HepG2 (cell line): ENCODE measurements at regions not wholly inside any gene's neighbourhood (a gene's known extent, or its start where the extent isn't known, plus 50 kb on each side); places are given as distances from the start of the nearest gene placed in this dataset.

Source experiments
- ATAC-seq: fragments of 200-7000 bp; cut with Tn5 transposase; 3 replicates; pipeline ENCODE4 v1.9.1; 2020; ENCODE audit warnings: mild to moderate bottlenecking, moderate library complexity
- BruUV-seq: library from RNA; stranded (reverse); fragments of 400-500 nt; replicated peaks from 2 replicates; lab custom pipeline; 2021; lab: Mats Ljungman, UMichigan
- CTCF ChIA-PET: fragments of 300-600 bp; formaldehyde crosslinking; extraction: SDS; loops from one replicate; lab custom pipeline; 2021; ENCODE audit warnings: low total read pairs, inconsistent platforms, low intra/inter-chr PET ratio; lab: Yijun Ruan, JAX
- POLR2A ChIA-PET: fragments of 350-600 bp; sonication (Branson Sonifier 250); formaldehyde crosslinking; loops from one replicate; lab custom pipeline; 2020; ENCODE audit warnings: antibody characterized with exemption, inconsistent platforms; lab: Yijun Ruan, JAX
- DNase-seq: peaks from one replicate; pipeline ENCODE4 v3.0.0-alpha.2; 2015; ENCODE audit warnings: low spot score
- FAIRE-seq: peaks from 3 replicates; lab custom pipeline; 2011; peaks lifted over from hg19 to GRCh38; lab: Jason Lieb, UNC
- H2AFZ ChIP-seq: one replicate; pipeline ENCODE4 v1.6.1; 2011; ENCODE audit warnings: low read length, inconsistent platforms
- H3K27ac ChIP-seq: fragments of 300-600 bp; 3 replicates; pipeline ENCODE4 v1.8.0; 2011; ENCODE audit warnings: mixed run types, mild to moderate bottlenecking, mixed read lengths, low read length, inconsistent platforms; ENCODE audit not compliant: insufficient read depth; ENCODE audit errors: extremely low read length
- H3K27me3 ChIP-seq, 2 experiments: fragments of 200-600 bp in 1 of 2; 2 replicates in 1 of 2; 3 replicates in 1 of 2; pipeline versions ENCODE4 v1.6.0 to v1.8.0; 2011; ENCODE audit warnings: low read length in 2 of 2, mild to moderate bottlenecking in 2 of 2, moderate library complexity in 2 of 2, inconsistent platforms in 1 of 2; ENCODE audit not compliant: insufficient read depth in 2 of 2, control insufficient read depth in 1 of 2
- H3K36me3 ChIP-seq, 2 experiments: fragments of 200-600 bp in 1 of 2; replicated peaks in 1 of 2; 2 replicates in 1 of 2; 3 replicates in 1 of 2; pipeline versions ENCODE4 v1.5.1 to v1.8.0; 2011; ENCODE audit warnings: low read length in 2 of 2, inconsistent platforms in 1 of 2; ENCODE audit not compliant: insufficient read depth in 2 of 2, control insufficient read depth in 1 of 2
- H3K4me1 ChIP-seq: 2 replicates; pipeline ENCODE4 v1.5.1; 2012; ENCODE audit warnings: low read length, inconsistent platforms; ENCODE audit not compliant: insufficient read depth
- H3K4me2 ChIP-seq: 2 replicates; pipeline ENCODE4 v1.6.0; 2011; ENCODE audit warnings: low read depth, low read length, inconsistent platforms
- H3K4me3 ChIP-seq, 3 experiments: fragments of 200-600 bp in 1 of 3; sonication (generic), shearing (Covaris generic) in 1 of 3; replicated peaks in 1 of 3; 2 replicates each; pipeline ENCODE4 v1.5.1; 2011 to 2016; ENCODE audit warnings: low read length in 3 of 3, inconsistent platforms in 2 of 3, low read depth in 2 of 3, mild to moderate bottlenecking in 2 of 3, control low read depth in 1 of 3, mixed read lengths in 1 of 3; ENCODE audit not compliant: insufficient read depth in 1 of 3
- H3K79me2 ChIP-seq: one replicate; pipeline ENCODE4 v1.6.1; 2011; ENCODE audit warnings: low read length, inconsistent platforms; ENCODE audit not compliant: insufficient read depth
- H3K9ac ChIP-seq: 2 replicates; pipeline ENCODE4 v1.6.0; 2011; ENCODE audit warnings: mild to moderate bottlenecking, low read depth, low read length, inconsistent platforms; ENCODE audit not compliant: insufficient read depth
- H3K9me3 ChIP-seq: 2 replicates; pipeline ENCODE4 v1.5.1; 2012; ENCODE audit warnings: mild to moderate bottlenecking, low read length
- H4K20me1 ChIP-seq: 2 replicates; pipeline ENCODE4 v1.6.0; 2011; ENCODE audit warnings: inconsistent platforms, mild to moderate bottlenecking, low read length, moderate library complexity; ENCODE audit not compliant: insufficient read depth
- WGBS: methylation state at CpG from one replicate; pipeline ENCODE4 v1.1.6; 2017; ENCODE audit warnings: low lambda C conversion rate; 5-methylcytosine and 5-hydroxymethylcytosine counted together
- in situ Hi-C: cut with HindIII; loops from 2 replicates; pipeline ENCODE4 v1.10.0; 2017; ENCODE audit warnings: low pct_unique_long_range_greater_than_20kb; ENCODE audit not compliant: extremely low pct_ligation_motif_present
- intact Hi-C: fragments of 100-400 bp; cut with micrococcal nuclease; formaldehyde crosslinking; loops from one replicate; pipeline ENCODE4 v1.10.0; 2022; ENCODE audit not compliant: unreplicated experiment
- TF ChIP-seq, protein P1 (sequence below): sonication (generic); formaldehyde crosslinking; IDR thresholded peaks from 2 replicates; pipeline ENCODE4 v1.4.0; 2020; ENCODE audit warnings: missing genetic modification reagents, borderline replicate concordance
- TF ChIP-seq, protein P2 (sequence below): sonication (generic); formaldehyde crosslinking; IDR thresholded peaks from 2 replicates; pipeline ENCODE4 v1.5.0; 2020; ENCODE audit warnings: mild to moderate bottlenecking, missing genetic modification reagents, moderate library complexity

DNA sequence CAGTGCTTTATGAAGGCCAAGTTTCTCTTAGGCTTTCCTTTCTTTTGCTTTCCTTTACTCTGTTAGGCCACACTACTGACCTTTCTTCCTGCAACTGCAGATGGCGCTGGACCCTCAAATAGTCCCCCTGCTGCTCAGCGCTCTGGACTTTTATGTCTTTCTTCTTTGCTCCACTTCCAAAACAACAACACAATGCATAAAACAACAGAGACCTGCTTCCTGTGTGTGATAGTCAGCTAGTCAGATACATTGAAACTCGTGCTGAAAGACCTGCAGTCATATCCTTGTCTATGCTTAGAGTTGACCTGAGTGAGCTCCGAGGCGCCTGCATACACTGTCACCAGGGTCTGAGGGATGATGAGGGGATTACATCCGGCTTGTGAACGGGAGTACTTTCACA, 108.9 kb upstream of the TEX13D start:
- WGBS, result 26% methylated on average over 5 of the region's 7 CpGs
- CTCF ChIA-PET, result no interaction called here
- Histone ChIP-seq H3K4me3 (no peak overlapping the region), H3K36me3 (no peaks in the 10 kb centered on the region), H3K4me2 (no peak overlapping the region), H3K4me1 (peaks cover 20% of the 10 kb centered on the region), H4K20me1 (no peaks in the 10 kb centered on the region), H3K27ac (no peak overlapping the region), H3K9me3 (no peaks in the 10 kb centered on the region), H3K27me3 (no peaks in the 10 kb centered on the region), H2AFZ (no peak overlapping the region), H3K9ac (no peak overlapping the region), H3K79me2 (no peaks in the 10 kb centered on the region)
- POLR2A ChIA-PET, result no interaction called here
- no peak for FAIRE-seq
- intact Hi-C loops (no loop called here), in situ Hi-C loops (no loop called here)
- DNase-seq, result no peak
- TF ChIP-seq, protein P1, sequence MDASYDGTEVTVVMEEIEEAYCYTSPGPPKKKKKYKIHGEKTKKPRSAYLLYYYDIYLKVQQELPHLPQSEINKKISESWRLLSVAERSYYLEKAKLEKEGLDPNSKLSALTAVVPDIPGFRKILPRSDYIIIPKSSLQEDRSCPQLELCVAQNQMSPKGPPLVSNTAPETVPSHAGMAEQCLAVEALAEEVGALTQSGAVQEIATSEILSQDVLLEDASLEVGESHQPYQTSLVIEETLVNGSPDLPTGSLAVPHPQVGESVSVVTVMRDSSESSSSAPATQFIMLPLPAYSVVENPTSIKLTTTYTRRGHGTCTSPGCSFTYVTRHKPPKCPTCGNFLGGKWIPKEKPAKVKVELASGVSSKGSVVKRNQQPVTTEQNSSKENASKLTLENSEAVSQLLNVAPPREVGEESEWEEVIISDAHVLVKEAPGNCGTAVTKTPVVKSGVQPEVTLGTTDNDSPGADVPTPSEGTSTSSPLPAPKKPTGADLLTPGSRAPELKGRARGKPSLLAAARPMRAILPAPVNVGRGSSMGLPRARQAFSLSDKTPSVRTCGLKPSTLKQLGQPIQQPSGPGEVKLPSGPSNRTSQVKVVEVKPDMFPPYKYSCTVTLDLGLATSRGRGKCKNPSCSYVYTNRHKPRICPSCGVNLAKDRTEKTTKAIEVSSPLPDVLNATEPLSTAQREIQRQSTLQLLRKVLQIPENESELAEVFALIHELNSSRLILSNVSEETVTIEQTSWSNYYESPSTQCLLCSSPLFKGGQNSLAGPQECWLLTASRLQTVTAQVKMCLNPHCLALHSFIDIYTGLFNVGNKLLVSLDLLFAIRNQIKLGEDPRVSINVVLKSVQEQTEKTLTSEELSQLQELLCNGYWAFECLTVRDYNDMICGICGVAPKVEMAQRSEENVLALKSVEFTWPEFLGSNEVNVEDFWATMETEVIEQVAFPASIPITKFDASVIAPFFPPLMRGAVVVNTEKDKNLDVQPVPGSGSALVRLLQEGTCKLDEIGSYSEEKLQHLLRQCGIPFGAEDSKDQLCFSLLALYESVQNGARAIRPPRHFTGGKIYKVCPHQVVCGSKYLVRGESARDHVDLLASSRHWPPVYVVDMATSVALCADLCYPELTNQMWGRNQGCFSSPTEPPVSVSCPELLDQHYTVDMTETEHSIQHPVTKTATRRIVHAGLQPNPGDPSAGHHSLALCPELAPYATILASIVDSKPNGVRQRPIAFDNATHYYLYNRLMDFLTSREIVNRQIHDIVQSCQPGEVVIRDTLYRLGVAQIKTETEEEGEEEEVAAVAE (CRISPR knock-in tag), result no peak
- TF ChIP-seq, protein P2, sequence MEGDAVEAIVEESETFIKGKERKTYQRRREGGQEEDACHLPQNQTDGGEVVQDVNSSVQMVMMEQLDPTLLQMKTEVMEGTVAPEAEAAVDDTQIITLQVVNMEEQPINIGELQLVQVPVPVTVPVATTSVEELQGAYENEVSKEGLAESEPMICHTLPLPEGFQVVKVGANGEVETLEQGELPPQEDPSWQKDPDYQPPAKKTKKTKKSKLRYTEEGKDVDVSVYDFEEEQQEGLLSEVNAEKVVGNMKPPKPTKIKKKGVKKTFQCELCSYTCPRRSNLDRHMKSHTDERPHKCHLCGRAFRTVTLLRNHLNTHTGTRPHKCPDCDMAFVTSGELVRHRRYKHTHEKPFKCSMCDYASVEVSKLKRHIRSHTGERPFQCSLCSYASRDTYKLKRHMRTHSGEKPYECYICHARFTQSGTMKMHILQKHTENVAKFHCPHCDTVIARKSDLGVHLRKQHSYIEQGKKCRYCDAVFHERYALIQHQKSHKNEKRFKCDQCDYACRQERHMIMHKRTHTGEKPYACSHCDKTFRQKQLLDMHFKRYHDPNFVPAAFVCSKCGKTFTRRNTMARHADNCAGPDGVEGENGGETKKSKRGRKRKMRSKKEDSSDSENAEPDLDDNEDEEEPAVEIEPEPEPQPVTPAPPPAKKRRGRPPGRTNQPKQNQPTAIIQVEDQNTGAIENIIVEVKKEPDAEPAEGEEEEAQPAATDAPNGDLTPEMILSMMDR (CRISPR knock-in tag), result peak; percentile 7; the same call in 1 of the 2 replicates
- no peak for ATAC-seq
- no TSS peak for BruUV-seq
